NCI-H1694 (cell line): ENCODE measurements at regions not wholly inside any gene's neighbourhood (a gene's known extent, or its start where the extent isn't known, plus 50 kb on each side); places are given as distances from the start of the nearest gene placed in this dataset.

ENCODE experiments used
- DNase-seq: peaks from one replicate; lab custom pipeline; 2025; lab: John Stamatoyannopoulos, UW

DNA sequence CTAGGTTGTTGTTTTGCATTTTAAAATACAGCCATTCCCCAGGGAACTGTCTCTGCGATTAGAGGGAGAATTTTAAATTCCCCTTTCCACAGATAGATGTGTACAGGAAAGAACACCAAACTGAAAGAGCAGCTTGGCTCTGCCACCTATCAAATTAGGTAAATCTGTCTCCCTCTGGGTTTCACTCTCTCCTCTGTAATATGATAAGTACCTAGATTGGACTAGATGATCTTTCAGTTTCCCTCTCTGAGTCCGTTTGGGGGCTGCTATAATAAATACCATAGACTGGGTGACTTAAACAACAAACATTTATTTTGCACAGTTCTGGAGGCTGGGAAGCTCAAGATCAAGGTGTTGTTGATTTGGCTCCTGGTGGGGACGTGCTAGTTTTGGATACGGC, 186.0 kb downstream of the KIF20B start:
- DNase-seq, result no peak

- no peak for DNase-seq
Observed at GRCh38 chr10:89887830-89888229, 186.4 kb downstream of the KIF20B start.

DNA sequence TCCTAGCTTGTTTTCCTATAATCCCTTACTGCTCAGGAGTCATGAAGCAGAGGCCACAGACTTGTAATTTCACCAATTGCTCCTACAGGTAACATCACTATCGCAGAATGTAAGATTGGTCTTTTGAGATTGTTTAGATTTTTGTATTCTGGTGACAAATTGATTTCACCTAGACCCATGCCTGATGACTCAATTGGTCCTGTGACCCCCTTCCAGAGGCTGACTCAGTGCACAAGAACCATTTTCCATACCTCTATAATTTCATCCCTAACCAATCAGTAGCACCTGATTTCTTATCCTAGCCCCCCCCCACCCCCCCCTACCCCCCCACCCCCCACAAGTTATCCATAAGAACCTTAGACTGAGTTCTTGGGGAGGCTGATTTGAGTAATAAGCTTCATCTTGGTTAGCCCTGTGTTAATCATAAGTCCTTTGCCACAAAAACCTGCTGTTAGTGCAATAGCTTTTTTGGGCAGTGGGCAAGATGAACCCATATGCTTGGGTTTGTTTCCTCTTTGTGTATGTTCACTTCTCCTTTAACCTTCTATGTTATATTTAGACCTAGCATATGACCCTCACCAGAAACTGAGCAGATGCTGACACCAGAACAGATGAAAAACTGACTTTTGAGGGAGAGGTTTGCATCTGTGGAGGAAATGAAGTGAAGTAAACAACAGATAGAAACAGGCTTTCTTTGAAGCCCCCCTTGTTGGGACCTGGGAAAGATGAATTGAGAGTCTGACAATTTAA, 187.1 kb downstream of the KIF20B start:
- DNase-seq, result no peak

DNA sequence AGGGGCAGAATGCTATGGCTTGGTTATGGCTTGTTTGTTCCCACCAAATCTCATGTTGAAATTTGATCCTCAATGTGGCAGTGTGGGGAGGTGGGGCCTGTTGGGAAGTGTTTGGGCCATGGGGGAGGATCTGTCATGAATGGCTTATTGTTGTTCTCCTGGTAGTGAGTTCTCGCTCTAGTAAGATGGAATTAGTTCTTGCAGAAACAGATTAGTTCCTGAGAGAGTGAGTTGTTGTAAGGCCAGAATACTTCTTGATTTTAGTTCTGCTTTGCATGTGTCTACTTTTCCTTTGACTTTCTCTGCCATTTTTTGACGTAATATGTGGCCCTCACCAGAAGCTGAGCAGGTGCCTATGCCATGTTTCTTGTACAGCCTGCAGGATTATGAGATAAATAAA, 188.2 kb downstream of the KIF20B start:
- no peak for DNase-seq

GRCh38 chr10:89891006-89891535, 189.7 kb downstream of the KIF20B start:
- DNase-seq, result no peak

- no peak for DNase-seq
Observed at GRCh38 chr10:89894051-89894450, 192.7 kb downstream of the KIF20B start.

DNA sequence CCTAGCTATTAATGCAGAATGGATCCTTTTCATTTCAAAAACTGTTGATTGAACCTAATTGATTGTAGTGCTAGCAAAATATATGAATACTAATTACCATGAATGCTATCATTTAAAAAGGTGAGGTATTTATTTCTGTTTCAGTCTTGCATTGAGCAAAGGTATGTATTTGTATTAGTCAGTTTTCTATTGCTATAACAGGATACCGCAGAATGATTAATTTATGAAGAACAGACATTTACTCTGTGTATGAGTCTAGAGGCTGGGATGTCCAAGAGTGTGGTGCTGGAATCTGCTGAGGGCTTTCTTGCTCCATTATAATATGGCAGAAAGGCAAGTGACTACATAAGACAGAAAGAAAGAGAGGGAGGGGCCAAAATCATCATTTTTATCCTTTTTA, 199.2 kb downstream of the KIF20B start:
- DNase-seq, result no peak

DNA sequence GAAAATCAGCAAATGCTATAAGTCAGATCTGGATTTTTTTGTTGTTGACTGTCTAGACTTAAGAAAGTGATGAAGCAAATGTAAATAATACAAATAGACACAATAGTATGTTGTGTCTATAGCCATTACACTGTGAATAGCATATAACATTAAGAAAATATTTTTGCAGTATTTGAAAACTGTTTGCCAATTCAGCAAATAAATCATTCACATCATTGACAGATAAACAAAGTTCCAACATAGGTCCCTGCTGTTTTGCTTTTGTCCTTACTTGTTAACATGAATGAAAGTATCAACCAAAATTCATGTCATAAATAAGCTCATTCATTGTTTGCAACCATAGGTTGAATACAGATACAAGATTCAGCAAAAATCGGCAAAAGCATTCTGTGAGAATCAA, 200.5 kb downstream of the KIF20B start:
- DNase-seq, result no peak

DNA sequence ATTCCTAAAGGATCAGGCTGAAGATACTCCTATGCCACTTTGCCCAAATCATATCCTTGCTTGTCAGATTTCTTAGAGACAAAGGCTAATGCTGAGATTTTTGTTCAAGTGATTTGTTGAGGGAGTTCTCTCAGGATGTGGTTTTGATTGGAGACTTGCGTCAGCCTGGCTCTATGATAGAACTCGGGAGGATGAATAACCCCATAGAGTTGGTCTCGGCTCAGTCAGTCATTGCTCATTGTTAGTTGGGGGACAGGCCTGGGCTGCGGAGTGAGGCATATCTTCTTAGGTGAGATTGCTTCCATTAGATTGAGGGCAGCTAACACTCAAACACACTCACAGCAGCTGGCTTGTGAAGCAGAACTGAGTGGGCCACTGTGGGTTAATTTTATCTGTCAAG, 203.4 kb downstream of the KIF20B start:
- no peak for DNase-seq

DNA sequence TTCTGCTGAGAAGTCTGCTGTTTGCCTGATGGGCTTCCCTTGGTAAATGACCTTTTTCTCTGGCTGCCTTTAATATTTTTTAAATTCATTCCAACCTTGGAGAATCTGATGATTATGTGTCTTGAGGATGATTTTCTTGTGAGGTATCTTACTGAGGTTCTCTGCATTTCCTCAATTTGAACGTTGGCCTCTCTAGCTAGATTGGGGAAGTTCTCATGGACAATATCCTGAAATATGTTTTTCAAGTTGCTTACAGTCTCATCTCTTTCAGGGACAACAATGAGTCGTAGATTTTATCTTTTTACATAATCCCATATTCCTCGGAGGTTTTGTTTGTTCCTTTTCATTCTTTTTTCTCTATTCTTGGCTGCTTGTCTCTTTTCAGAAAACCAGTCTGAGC, 208.4 kb downstream of the KIF20B start:
- DNase-seq, result no peak

DNA sequence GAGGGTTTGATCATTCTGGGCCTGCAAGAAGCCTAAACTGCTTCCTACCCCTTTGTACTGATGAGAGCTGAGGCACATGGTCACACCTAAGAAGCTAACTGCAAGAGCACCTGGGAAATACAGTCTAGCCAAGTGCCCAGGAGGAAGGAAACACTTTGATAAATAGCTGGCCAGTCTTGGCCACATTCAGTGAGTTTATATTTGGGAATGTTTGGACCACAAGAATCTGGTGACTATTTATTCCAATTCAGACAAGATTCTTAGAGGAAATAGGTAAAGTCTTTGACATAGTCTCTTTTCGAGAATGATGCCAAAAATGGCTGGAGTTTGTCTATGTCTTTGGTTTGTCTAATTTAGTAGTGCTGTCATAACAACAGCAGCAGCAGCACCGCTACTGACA, 213.6 kb downstream of the KIF20B start:
- DNase-seq, result no peak

DNA sequence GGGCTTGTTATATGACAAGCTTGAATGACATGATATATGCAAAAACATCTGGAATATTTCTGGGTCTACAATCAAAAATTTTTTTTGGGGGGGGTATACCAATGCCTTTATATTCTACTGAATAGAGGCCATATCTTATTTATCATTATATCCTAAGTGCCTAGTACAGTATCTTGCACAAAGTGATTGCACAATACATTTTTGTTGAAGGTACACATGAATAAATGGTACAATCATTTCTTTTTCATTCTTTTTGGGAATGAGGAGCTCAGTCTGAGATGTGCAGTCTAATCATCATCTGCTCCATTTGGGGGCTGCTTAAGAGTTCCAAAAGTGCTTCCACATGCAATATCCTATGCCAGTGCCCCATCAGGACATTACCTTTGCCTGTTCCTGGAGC, 214.6 kb downstream of the KIF20B start:
- DNase-seq, result no peak

DNA sequence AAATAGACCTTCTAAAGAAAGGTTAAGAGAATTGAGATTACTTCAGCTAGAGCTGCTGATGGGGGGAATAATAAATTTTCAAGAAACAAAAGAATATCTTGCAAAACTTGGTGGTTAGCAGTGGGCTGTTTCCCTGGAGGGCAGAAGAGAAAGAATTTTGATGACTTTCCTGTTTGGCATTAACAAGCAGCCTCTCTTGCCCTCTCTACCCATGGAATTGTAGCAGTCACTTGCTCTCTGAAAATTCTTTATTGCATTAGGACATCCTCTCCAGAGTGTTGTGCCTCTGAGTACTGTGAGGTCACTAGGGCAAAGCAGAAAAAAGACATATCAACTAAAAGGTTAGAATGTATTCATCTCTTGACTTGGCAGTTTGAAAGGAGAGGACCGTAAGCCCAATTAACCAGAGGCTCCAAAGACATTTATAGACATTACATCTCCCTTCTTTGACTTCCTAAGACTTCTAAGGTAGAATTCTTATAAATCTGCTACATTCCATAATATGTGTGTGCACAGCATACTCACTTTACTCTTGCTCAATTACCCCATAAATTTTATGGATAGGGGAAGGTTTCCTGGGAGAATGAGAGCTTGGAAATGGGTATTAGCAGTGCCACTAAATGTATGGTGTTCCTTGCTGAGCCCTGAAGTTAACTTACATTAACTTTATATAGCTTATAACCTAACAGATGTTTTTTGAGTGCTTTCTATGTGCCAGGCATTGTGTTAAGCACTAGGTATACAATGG, 215.3 kb downstream of the KIF20B start:
- no peak for DNase-seq

DNA sequence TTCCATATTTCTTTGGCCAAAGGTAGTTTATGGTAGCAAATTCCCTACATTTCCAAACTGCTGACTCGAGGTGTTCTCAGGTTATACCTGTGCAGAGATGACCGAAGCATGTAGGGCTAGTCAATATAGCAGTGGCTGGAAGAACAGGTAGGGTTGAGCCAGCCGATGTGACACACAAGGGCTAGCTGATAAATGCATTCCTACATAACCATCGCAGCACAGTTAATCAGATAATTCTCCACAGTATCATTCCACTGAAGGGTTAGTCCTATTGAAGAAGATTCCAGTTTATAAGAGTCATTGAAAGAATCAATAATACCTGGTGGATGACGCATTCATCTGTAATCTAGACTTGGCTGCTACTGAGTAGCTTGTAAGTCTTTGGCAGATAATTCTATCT, 220.0 kb downstream of the KIF20B start:
- no peak for DNase-seq

DNA sequence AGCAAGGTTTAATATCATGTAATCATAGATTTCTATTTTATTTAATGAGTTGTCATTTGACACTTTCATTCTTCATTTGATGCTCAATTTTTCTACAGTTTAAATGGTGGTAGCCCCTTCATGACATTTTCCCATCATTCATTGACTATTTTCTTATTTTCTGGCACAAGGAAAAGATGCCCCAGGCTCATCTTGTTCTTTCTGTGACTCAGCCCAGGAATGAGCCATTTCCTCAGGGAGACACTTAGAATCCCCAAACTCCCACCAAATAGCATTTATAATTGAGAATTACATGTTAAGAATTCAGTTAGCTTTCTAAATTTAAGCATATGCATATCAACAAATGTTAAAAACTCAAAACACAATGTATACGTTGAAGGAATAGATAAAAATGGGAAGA, 222.3 kb downstream of the KIF20B start:
- no peak for DNase-seq

GRCh38 chr10:89924261-89924660, 222.9 kb downstream of the KIF20B start:
- DNase-seq, result no peak

- no peak for DNase-seq
Observed at GRCh38 chr10:89926736-89927135, 225.3 kb downstream of the KIF20B start.

DNA sequence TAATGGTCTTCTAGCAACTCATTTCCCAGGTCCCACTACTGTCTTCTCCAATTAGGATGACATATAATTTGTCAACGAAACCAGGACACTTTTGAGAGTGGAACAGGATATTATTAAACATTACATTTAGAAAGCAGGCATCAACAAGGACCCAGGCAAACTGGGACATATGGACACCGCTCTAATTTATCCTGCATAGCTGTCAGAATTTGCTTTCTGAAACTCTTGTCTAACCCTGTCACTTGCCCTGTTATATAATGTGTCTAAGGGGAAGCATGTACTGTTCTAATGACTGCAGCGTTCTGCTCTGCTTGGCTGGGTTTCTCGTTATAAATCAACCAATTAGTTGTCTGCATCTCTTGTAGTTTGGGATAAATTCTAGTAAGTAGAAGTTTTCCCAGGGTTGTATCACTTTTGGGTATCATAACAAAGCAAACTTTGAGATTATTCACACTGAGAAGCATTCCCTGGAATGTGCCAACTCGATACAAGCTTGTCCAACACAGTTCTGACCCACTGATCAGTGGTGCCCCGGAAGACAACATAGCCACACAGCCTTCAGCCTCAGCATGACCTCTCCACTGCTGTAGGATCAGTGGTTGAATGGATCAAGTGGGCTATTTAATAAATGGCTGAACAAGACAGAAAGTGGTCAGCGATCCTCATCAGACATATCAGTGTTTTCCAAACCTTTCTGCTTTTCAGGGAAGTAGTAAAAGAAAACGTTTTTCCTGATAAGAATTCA, 228.1 kb downstream of the KIF20B start:
- no peak for DNase-seq

DNA sequence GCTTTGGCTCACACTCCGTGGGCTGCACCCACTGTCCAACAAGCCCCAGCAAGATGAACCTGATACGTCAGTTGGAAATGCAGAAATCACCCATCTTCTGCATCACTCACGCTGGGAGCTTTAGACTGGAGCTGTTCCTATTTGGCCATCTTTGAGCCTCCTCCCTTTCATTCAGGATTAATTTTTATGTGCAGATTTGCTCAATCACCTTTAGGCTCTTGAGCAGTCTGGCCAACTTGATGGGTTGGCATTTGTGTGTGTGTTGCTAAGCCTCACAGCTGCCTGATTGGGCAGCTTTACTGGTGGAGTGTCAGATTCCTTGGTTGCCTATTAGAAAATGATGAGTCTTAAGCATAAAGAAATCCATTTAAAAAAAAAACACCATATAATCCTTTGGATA, 236.1 kb downstream of the KIF20B start:
- no peak for DNase-seq

GRCh38 chr10:89940076-89940475, 238.7 kb downstream of the KIF20B start:
- no peak for DNase-seq

GRCh38 chr10:89942217-89942616, 240.8 kb downstream of the KIF20B start:
- DNase-seq, result no peak

DNA sequence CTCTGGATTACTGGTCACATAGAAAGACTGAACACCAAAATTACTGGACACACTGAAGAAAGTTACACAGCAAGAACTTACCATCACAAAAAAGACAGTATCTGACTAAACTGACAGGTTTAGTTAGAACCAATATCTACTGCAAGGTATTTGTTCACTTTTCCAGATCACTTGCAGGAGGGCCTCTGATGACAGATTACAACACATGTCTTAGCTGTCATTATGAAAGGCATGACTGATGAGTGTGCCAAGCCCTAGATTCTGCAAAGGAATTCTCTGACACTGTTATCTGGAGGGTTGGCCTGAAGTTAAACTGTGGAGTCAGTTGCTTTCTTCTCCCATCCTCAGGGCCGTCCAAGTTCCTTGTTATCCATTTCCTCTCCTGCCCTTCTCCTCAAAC, 242.7 kb downstream of the KIF20B start:
- DNase-seq, result no peak

DNA sequence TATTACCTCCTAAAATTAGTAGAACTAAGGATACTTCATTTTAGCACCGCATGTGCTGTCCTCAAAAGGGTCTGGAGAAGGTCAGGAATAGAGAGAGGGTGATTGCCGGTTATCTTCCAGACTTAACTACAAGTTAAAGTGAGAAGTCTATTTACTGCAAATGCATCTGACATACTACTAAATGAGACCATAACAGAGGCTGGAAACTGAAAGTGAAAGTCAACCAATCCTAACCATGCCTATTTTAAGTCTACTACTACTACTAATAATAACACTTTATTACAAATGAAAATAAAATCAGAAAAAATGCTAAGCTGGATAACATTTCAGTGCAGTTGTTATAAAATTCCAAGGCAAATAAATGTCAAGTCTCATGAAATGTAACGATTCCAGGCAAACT, 244.7 kb downstream of the KIF20B start:
- DNase-seq, result no peak
